ENCODE measurements at regions not wholly inside any gene's neighbourhood (a gene's known extent, or its start where the extent isn't known, plus 50 kb on each side); places are given as distances from the start of the nearest gene placed in this dataset.

- TF ChIP-seq CTCF (conservative IDR thresholded peaks at IDR 0.05), result no peak
- Mint-ChIP-seq H3K4me1 (peaks cover 34% of the 10 kb centered on the region), H3K36me3 (ENCODE audit: low read depth) (no peaks in the 10 kb centered on the region), H3K4me3 (no peak overlapping the region), H3K27me3 (ENCODE audit: insufficient read depth) (peaks cover 34% of the 10 kb centered on the region), H3K27ac (no peak overlapping the region), H3K9me3 (no peaks in the 10 kb centered on the region)
- DNase-seq, result no peak
- Histone ChIP-seq H3K27ac (ENCODE audit: low read depth, low read length) (no peak overlapping the region), H3K27me3 (ENCODE audit: control insufficient read depth, insufficient read depth, low read length, poor library complexity, severe bottlenecking) (peaks cover 39% of the 10 kb centered on the region), H3K9me3 (ENCODE audit: control insufficient read depth, low read length) (no peaks in the 10 kb centered on the region), H3K4me3 (ENCODE audit: low read length) (no peak overlapping the region), H3K9ac (ENCODE audit: extremely low read depth, low read length, poor library complexity, severe bottlenecking) (no peak overlapping the region), H3K36me3 (ENCODE audit: control insufficient read depth, insufficient read depth, low read length) (no peaks in the 10 kb centered on the region), H3K4me1 (ENCODE audit: control insufficient read depth, insufficient read depth, low read length) (peaks cover 22% of the 10 kb centered on the region)
- 84% methylated on average over 3 of the region's 3 CpGs; no CpG with 5 or more reads in 1 of the 2 experiments for WGBS, 2 experiments (ENCODE audit: insufficient coverage in 1 of 2, insufficient read length in 1 of 2)
Measured at GRCh38 chr2:134776836-134777235, 58.0 kb upstream of the TMEM163 start.

GRCh38 chr2:134777593-134777992 is 58.8 kb upstream of the TMEM163 start:
- whole genome bisulfite sequencing, 2 experiments (ENCODE audit: insufficient coverage in 1 of 2, insufficient read length in 1 of 2), result 89 to 94% methylated on average over 3 to 4 of the region's 4 CpGs
- H3K4me1 Mint-ChIP-seq, result peaks cover 30% of the 10 kb centered on the region
- no peaks in the 10 kb centered on the region for H3K36me3 Mint-ChIP-seq (ENCODE audit: low read depth)
- H3K9me3 ChIP-seq (ENCODE audit: control insufficient read depth, low read length), result no peaks in the 10 kb centered on the region
- H3K27ac ChIP-seq (ENCODE audit: low read depth, low read length), result no peak overlapping the region
- no peak overlapping the region for H3K9ac ChIP-seq (ENCODE audit: extremely low read depth, low read length, poor library complexity, severe bottlenecking)
- no peak overlapping the region for H3K4me3 ChIP-seq (ENCODE audit: low read length)
- H3K4me1 ChIP-seq (ENCODE audit: control insufficient read depth, insufficient read depth, low read length), result peaks cover 20% of the 10 kb centered on the region
- no peak overlapping the region for H3K27ac Mint-ChIP-seq
- peaks cover 39% of the 10 kb centered on the region for H3K27me3 ChIP-seq (ENCODE audit: control insufficient read depth, insufficient read depth, low read length, poor library complexity, severe bottlenecking)
- H3K4me3 Mint-ChIP-seq, result no peak overlapping the region
- H3K36me3 ChIP-seq (ENCODE audit: control insufficient read depth, insufficient read depth, low read length), result no peaks in the 10 kb centered on the region
- H3K9me3 Mint-ChIP-seq, result no peaks in the 10 kb centered on the region
- H3K27me3 Mint-ChIP-seq (ENCODE audit: insufficient read depth), result peaks cover 34% of the 10 kb centered on the region
- TF ChIP-seq CTCF (conservative IDR thresholded peaks at IDR 0.05), result no peak
- no peak for DNase-seq

- TF ChIP-seq CTCF (conservative IDR thresholded peaks at IDR 0.05), result peak; percentile 84
- H3K9me3 ChIP-seq (ENCODE audit: control insufficient read depth, low read length), result no peaks in the 10 kb centered on the region
- DNase-seq, result peak; percentile 78
- Mint-ChIP-seq H3K27me3 (ENCODE audit: insufficient read depth) (peaks cover 34% of the 10 kb centered on the region), H3K36me3 (ENCODE audit: low read depth) (no peaks in the 10 kb centered on the region), H3K27ac (no peak overlapping the region), H3K4me3 (no peak overlapping the region), H3K4me1 (peaks cover 26% of the 10 kb centered on the region), H3K9me3 (no peaks in the 10 kb centered on the region)
- H3K4me1 ChIP-seq (ENCODE audit: control insufficient read depth, insufficient read depth, low read length), result peaks cover 15% of the 10 kb centered on the region
- no peak overlapping the region for H3K4me3 ChIP-seq (ENCODE audit: low read length)
- H3K27ac ChIP-seq (ENCODE audit: low read depth, low read length), result no peak overlapping the region
- peaks cover 39% of the 10 kb centered on the region for H3K27me3 ChIP-seq (ENCODE audit: control insufficient read depth, insufficient read depth, low read length, poor library complexity, severe bottlenecking)
- H3K36me3 ChIP-seq (ENCODE audit: control insufficient read depth, insufficient read depth, low read length), result no peaks in the 10 kb centered on the region
- no peak overlapping the region for H3K9ac ChIP-seq (ENCODE audit: extremely low read depth, low read length, poor library complexity, severe bottlenecking)
- 84% methylated on average over 4 of the region's 4 CpGs; no CpG with 5 or more reads in 1 of the 2 experiments for WGBS, 2 experiments (ENCODE audit: insufficient coverage in 1 of 2, insufficient read length in 1 of 2)
Measured at GRCh38 chr2:134778372-134778771, 59.6 kb upstream of the TMEM163 start.

Measured in endodermal cell (in vitro differentiated cells).